Heart left ventricle (tissue), 13 donors: ENCODE measurements at regions not wholly inside any gene's neighbourhood (a gene's known extent, or its start where the extent isn't known, plus 50 kb on each side); places are given as distances from the start of the nearest gene placed in this dataset.
"Not testable (repeated sequence)": the region's sequence is repeated elsewhere in the genome, so short reads cannot be mapped to it uniquely, and the experiment has no call there.

ENCODE experiments used
- CTCF ChIP-seq, 12 donors: fragments of 200-600 bp; sonication (generic) in 4 of 12; IDR thresholded peaks; one replicate each; pipeline versions ENCODE4 v1.5.0 to v1.8.0; 2018 to 2022; ENCODE audit warnings: antibody characterized with exemption in 12 of 12, mild to moderate bottlenecking in 5 of 12
- POLR2A ChIP-seq, 2 donors: fragments of 450-650 bp; IDR thresholded peaks; one replicate each; pipeline ENCODE4 v1.6.1; 2017; ENCODE audit warnings: antibody characterized with exemption in 2 of 2, mild to moderate bottlenecking in 2 of 2, moderate library complexity in 2 of 2
- donor health status: ischemic (EF 13 %, LVEDD 7.1; RV severe dilation, severe dysfunction).
- donor health status: DM: no; HTN: yes; CAD: no.
- donor health status: DM: no; HTN: no; CAD: no.
- donor health status: ischemic (EF 25% LVEDD 6.9; RV normal size, moderate dysfunction).
- donor health status: ischemic (EF 25% LVEDD 5.7; RV mildly dilated, moderate dysfunction).
- donor health status: ischemic (EF 35%, LVEDD 5.7; RV mildly dilated, moderate dysfunction).
- donor health status: nonischemic (EF 11% LVEDD 7.7; RV severe dilation, severe dysfunction).
- donor health status: DM: yes; HTN: yes; CAD: no.
- donor health status: PGD.
- donor health status: ischemic (EF 29% LVEDD 5.4; RV normal size, mild dysfunction).
- donor health status: nonischemic (EF 23%, LVEDD 6.1; RV moderate dilation, normal function).

DNA sequence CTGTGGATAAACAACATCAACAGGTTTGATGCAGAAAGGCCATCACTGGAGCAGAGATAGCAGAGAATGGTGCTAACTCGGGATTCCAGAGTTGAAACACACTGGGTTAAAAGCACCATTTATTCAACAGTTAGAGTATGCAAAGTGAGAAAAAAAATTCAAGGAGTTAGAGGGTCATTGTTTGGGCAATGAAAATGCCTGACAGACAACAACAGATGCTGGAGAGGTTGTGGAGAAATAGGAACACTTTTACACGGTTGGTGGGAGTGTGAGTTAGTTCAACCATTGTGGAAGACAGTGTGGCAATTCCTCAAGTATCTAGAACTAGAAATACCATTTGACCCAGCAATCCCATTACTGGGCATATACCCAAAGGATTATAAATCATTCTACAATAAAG is 77.4 kb upstream of the SEMA3C start:
- not testable (repeated sequence) for TF ChIP-seq CTCF, POLR2A (IDR thresholded peaks at IDR 0.05)
